Lung (tissue), 11 donors: ENCODE measurements at regions not wholly inside any gene's neighbourhood (a gene's known extent, or its start where the extent isn't known, plus 50 kb on each side); places are given as distances from the start of the nearest gene placed in this dataset.
A peak's percentile ranks its signal among the peaks of the same experiment; 100 is the strongest.

Experiments
- ATAC-seq: fragments of 200-7000 bp; cut with Tn5 transposase; one replicate; pipeline ENCODE4 v1.9.1; 2020; ENCODE audit warnings: moderate number of reproducible peaks; ENCODE audit not compliant: insufficient read depth, low FRiP score
- DNase-seq, 3 donors: peaks; one replicate each; pipeline ENCODE4 v3.0.0-alpha.2; 2013 to 2017
- H3K27ac ChIP-seq, 2 donors: one replicate each; pipeline ENCODE4 v1.5.1; 2013; ENCODE audit warnings: mild to moderate bottlenecking in 2 of 2, moderate library complexity in 2 of 2, control low read depth in 1 of 2, inconsistent platforms in 1 of 2, low read depth in 1 of 2, low read length in 1 of 2
- H3K27me3 ChIP-seq, 3 donors: one replicate each; pipeline ENCODE4 v1.5.1; 2013; ENCODE audit warnings: low read length in 2 of 3; ENCODE audit not compliant: control insufficient read depth in 3 of 3, insufficient read depth in 3 of 3
- H3K36me3 ChIP-seq, 4 donors: one replicate each; pipeline ENCODE4 v1.5.1; 2013; ENCODE audit warnings: low read length in 4 of 4, mild to moderate bottlenecking in 1 of 4, moderate library complexity in 1 of 4; ENCODE audit not compliant: control insufficient read depth in 4 of 4, insufficient read depth in 4 of 4
- H3K4me1 ChIP-seq, 5 donors: one replicate each; pipeline ENCODE4 v1.5.1; 2013; ENCODE audit warnings: low read length in 5 of 5, mild to moderate bottlenecking in 2 of 5, moderate library complexity in 1 of 5; ENCODE audit not compliant: control insufficient read depth in 5 of 5, insufficient read depth in 5 of 5
- H3K4me3 ChIP-seq: one replicate; pipeline ENCODE4 v1.5.1; 2013; ENCODE audit warnings: mild to moderate bottlenecking, control low read depth, moderate library complexity
- H3K9ac ChIP-seq, 2 donors: one replicate each; pipeline ENCODE4 v1.5.1; 2013; ENCODE audit warnings: low read length in 2 of 2, control low read depth in 1 of 2; ENCODE audit not compliant: insufficient read depth in 1 of 2
- H3K9me3 ChIP-seq, 4 donors: one replicate each; pipeline ENCODE4 v1.5.1; 2013; ENCODE audit warnings: low read length in 3 of 4, mild to moderate bottlenecking in 1 of 4, moderate library complexity in 1 of 4; ENCODE audit not compliant: control insufficient read depth in 4 of 4, insufficient read depth in 3 of 4
- WGBS, 2 donors: extraction: QIAGEN DNeasy Blood & Tissue Kit; methylation state at CpG; one replicate each; pipeline ENCODE4 v1.1.7; 2013; 5-methylcytosine and 5-hydroxymethylcytosine counted together
- TF ChIP-seq, protein P1 (sequence below): IDR thresholded peaks from 2 replicates; pipeline ENCODE4 v1.5.1; 2012; ENCODE audit warnings: mild to moderate bottlenecking; ENCODE audit errors: control extremely low read depth, extremely low read depth
- donor health status: control.
- donor health status: control.
- donor health status: Bipolar disorder and iron deficiency.
- donor health status: healthy.
- donor health status: DM: yes; HTN: yes; CAD: no.

GRCh38 chr6:164035900-164036485 is 621.5 kb downstream of the QKI start:
- no peaks in the 10 kb centered on the region for H3K4me1 ChIP-seq
- no peak for ATAC-seq
- H3K36me3 ChIP-seq: no peaks in the 10 kb centered on the region
- peak in 1 of 3 donors; percentile 10 for DNase-seq
- H3K27me3 ChIP-seq: no peaks in the 10 kb centered on the region
- H3K27ac ChIP-seq: no peak overlapping the region
- WGBS, 2 donors: 81 to 87% methylated on average over 6 of the region's 6 CpGs
- no peak overlapping the region for H3K4me3 ChIP-seq
- H3K9me3 ChIP-seq: no peaks in the 10 kb centered on the region
- TF ChIP-seq, protein P1, sequence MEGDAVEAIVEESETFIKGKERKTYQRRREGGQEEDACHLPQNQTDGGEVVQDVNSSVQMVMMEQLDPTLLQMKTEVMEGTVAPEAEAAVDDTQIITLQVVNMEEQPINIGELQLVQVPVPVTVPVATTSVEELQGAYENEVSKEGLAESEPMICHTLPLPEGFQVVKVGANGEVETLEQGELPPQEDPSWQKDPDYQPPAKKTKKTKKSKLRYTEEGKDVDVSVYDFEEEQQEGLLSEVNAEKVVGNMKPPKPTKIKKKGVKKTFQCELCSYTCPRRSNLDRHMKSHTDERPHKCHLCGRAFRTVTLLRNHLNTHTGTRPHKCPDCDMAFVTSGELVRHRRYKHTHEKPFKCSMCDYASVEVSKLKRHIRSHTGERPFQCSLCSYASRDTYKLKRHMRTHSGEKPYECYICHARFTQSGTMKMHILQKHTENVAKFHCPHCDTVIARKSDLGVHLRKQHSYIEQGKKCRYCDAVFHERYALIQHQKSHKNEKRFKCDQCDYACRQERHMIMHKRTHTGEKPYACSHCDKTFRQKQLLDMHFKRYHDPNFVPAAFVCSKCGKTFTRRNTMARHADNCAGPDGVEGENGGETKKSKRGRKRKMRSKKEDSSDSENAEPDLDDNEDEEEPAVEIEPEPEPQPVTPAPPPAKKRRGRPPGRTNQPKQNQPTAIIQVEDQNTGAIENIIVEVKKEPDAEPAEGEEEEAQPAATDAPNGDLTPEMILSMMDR: no peak
- no peak overlapping the region for H3K9ac ChIP-seq

- 31 to 59% methylated on average over 2 of the region's 2 CpGs for WGBS, 2 donors
- ATAC-seq: no peak
These were observed 620.2 kb downstream of the QKI start for GRCh38 chr6:164034602-164035140.

DNA sequence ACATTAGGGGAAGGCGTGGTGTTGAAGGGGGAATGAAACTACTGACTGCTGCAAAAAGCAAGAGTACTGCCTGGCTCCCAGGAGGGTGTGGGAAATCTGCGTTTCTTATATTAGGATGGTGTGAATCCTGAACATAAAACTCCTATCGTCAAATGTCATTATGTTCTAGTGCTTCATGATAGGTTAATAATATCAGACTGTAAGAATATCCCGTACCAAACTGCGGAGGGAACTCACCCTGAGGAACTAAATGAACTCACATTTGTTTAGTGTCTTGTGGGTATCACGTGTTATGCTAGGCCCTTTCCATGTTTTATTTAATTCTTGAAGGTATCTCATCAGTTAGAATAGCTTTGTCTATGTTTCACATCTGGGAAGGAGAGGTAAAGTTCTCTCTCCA is 610.7 kb downstream of the QKI start:
- Histone ChIP-seq H3K9ac (no peak overlapping the region), H3K36me3 (no peaks in the 10 kb centered on the region), H3K27me3 (no peaks in the 10 kb centered on the region), H3K4me3 (no peak overlapping the region), H3K27ac (no peak overlapping the region), H3K4me1 (no peaks in the 10 kb centered on the region), H3K9me3 (peaks cover 0 to 4% (median 0%) of the 10 kb centered on the region in 4 donors)
- DNase-seq (no peak), ATAC-seq (no peak)
- 86 to 96% methylated on average over 6 of the region's 6 CpGs for WGBS, 2 donors
- TF ChIP-seq, protein P1: no peak

More at GRCh38 chr6:164034602-164035140, 620.2 kb downstream of the QKI start:
- Histone ChIP-seq H3K4me1 (no peaks in the 10 kb centered on the region), H3K27ac (no peak overlapping the region), H3K4me3 (no peak overlapping the region), H3K27me3 (no peaks in the 10 kb centered on the region), H3K9ac (no peak overlapping the region), H3K36me3 (no peaks in the 10 kb centered on the region), H3K9me3 (no peaks in the 10 kb centered on the region)
- TF ChIP-seq, protein P1: no peak
- no peak for DNase-seq

GRCh38 chr6:164023535-164023934 is 609.0 kb downstream of the QKI start:
- no peak overlapping the region for H3K9ac ChIP-seq
- H3K36me3 ChIP-seq: no peaks in the 10 kb centered on the region
- H3K9me3 ChIP-seq: peaks cover 0 to 5% (median 0%) of the 10 kb centered on the region in 4 donors
- H3K27me3 ChIP-seq: no peaks in the 10 kb centered on the region
- WGBS, 2 donors: 77 to 79% methylated on average over 7 of the region's 7 CpGs
- no peaks in the 10 kb centered on the region for H3K4me1 ChIP-seq
- no peak for DNase-seq
- H3K27ac ChIP-seq: no peak overlapping the region
- TF ChIP-seq, protein P1: no peak
- H3K4me3 ChIP-seq: no peak overlapping the region
- ATAC-seq: no peak
